NCI-H1105 treated with DMSO at 0.1 percent for 48 hours (cell line): ENCODE measurements at regions not wholly inside any gene's neighbourhood (a gene's known extent, or its start where the extent isn't known, plus 50 kb on each side); places are given as distances from the start of the nearest gene placed in this dataset.
"Not testable (repeated sequence)": the region's sequence is repeated elsewhere in the genome, so short reads cannot be mapped to it uniquely, and the experiment has no call there.

Experiments
- DNase-seq: peaks from one replicate; lab custom pipeline; 2025; lab: John Stamatoyannopoulos, UW

DNA sequence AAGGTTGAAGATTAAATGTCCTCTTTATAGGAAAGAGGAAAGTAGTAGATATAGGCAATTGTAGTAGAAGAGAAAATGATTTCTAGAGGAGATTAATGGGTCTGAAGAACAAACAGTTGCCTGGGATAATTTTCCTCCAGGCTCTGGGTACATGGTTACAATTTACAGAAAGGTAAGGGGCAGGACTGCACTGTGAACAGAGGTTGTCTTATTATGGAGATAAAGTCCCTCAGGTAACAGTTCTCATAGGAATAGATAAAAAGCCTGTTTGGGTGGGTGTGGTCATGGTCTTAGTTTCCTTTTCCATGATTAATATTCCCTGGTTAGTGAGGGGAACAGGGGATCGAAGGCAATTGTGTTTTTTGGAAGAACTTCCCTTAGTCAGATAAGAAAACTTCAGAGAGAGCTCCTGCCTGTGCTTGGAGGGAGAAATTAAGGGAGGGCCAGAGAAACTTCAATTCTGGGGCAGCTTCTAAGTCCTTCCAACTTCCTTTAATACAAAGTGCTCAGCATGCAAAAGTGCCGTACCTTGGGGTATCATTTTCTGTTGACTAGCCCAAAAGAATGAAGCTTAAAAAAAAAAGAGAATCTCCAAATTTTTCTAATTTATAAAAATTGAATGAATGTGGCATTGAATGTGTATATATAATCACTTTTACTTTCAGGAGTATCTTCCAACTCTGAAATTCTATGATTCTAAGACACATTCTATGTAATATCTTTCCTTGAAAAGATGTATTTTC is 295.4 kb upstream of the USP25 start:
- no peak for DNase-seq

DNA sequence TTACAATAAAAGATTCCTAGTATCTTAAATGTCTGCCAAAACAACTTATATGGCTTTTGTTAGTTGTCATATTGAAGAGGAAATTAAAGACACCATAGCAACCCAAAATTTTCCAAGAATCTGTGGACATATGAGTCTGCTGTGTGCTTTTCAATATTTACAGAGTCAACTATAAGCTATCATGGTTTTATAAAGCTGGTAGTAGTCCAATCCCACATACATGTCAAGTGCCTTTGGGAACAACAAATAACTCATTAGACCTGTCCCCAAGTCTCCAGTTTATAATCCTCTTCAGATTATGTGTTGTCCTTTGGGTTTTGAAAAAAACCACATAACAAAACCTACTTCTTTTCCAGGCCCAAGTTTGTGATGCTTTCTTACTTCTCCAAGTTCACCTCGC is 293.8 kb upstream of the USP25 start:
- no peak for DNase-seq

DNA sequence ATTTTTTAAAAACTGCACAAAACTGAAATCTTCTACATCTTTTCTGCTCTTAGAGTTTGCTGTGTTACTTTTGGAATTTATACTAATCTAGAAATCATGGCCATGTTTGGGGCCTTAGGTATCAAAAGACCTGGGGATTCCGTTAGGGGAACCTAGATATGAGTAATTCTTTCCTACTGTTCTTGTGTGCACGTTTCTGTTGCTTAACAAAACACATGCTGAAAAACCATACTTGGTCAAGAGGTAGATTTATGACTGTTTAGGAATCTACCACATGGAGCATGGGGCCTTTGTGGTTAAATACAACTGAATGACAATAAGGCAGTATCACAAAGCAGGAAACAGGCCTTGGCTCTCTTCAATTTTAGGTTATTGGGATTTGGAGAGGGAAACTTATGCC is 291.9 kb upstream of the USP25 start:
- no peak for DNase-seq

DNA sequence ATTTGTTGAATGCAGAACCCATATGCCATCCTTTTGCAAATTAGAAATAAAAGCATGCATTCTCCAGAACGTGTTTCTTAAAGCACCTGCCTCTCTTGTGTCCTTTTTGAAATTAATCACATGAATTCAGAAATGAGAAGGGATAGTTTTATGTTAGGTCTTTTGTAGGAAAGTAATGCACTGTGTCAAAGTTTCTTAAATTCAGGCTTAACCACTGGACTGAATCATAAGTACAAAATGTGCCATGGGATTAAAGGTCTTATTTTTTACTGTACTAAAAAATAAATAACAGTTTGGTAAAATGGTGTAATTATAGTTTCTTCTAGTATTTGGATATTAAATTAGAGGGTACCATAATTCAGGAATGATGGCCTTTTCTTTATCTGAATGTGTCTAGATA is 290.1 kb upstream of the USP25 start:
- DNase-seq = no peak

DNA sequence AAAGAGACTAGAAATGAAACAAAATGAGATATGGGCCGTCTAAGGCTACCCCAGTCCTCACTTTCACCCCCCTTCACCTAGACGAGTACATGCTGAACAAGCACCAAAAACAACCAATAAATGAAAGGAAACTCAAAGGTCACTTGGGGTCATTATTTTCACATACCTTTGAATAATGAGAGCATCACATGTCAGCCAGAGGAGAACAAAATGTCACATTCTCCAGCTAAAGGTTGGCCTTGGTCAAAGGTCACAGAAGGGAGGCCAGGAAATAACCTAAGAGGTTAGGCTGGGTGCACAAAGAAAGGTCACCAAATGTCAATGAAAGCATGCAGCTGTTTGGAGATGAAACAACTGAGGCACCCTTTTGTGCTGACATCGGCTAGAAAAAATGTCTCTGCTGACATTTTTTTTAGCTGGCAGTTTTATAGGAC is 288.7 kb upstream of the USP25 start:
- no peak for DNase-seq

DNA sequence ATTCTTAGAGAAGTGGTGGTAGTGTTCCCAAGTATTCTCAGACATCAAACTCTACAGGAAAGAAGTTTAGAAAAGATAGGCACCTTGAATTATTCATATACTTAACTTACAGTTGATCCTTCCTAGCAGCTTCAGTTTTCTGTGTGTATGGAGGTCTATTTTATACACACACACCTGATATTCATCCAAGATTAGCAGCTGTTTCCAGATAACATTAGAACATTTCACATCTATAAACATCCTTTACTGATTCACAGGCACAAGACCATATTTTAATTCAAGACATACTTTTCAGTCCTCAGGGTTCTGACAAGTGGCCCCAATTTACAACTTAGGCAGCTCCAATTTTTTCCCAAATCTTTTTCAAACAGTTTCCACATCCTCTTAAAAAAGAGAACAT is 287.8 kb upstream of the USP25 start:
- DNase-seq = no peak

DNA sequence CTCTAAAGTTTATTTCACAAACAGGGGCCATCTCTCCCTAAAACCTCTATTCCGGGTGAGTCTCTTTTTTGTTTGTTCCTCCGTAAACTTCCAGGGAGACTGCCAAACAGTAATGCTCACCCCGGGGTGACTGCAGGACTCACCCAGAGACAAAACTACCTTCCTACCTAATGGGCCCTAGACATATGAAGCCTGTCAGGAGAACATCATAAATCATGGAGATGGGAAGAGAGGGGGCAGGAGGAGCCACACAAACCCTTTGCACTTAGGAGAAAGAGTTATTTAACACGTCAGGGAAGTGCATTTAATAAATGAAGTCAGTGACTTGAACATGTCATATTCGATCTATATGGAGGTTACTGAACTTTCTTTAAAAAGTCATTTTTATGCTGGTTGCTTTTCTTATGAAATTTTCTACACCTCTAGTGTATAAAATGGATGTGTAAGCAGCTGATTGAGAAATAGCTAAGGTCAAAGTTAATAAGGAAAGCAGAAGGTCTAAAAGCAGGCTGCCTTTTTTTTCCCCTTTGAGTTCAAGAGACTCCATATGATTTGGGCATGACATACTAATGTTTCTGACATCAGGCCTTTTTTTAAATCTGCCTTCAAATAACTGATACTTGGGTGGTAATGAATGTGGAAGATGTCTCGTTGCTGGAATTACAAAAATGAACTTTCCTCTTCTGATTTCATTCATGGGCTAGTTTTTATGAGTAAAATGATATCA is 286.9 kb upstream of the USP25 start:
- no peak for DNase-seq

DNA sequence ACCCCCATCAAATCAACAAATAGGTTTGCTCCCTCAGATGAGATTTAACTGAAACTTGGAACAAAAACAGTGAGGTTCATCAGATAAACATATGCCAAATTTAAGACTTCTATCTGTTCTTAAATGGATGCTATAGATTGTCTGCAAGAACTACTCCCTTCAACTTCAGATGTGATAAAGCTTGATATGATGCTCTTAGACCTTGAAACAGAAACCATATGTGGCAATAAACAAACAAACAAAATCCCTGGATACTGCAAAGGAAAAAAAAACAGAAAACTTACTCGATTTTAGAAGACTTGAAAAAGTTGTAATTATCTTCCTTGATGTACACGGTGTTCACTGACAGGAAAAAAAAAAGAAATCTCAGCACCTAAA is 286.1 kb upstream of the USP25 start:
- DNase-seq = no peak

DNA sequence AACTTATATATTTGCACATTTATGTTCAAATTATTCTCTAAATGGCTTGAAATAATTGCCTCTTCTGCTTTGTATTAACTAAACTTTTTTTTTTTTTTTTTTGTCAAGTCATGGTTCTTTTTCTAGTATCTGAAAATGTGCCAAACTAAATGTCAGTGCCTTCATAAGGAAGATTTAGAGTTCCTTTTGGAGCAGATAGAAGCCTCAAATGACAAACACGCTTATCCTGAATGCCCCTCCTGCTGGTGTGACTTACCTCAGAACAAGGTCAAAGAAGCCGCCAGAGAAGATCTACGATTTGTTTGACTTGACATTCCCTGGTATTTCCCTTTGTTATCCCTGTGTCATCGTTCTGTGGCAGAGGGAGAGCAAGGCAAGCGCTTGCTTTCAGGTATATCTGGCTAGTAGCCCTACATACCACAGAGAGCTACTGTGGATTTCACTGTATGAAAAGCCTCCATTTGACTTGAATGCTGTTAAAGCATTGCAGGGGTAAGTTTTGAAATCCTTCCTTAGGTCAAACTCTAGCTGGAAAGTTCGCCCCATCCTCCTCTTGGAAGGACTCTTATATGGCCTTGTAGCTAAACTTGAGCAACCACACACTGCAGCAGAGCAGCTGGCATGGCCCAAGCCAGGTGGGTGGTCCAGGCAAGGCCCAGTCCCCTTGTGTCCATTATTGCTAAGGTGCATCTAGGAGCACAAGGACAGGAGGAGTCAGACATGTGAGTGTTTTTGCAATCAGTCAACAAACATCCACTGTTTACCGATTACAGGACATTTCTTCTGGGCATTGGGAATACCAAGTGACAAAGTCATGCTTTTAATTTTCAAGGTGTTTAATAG is 285.4 kb upstream of the USP25 start:
- DNase-seq = no peak

DNA sequence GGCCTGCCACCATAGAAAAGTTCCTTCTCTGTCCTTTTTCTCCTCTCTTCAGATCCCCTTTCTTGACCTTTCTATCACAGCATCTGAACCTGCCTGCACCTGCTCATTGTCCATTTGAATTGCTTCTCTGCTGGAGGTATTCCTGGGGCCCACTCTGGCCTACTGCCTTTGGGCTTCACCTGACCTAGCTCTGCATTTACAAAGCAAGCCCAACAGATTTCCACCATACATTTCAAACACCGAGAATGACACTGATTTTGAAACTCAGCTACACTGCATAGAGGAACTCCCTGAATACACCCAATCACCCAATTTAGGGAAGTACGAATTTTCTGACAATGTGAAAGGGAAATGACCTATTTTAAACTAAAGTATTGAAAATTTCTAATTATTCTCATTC is 284.5 kb upstream of the USP25 start:
- DNase-seq = no peak

DNA sequence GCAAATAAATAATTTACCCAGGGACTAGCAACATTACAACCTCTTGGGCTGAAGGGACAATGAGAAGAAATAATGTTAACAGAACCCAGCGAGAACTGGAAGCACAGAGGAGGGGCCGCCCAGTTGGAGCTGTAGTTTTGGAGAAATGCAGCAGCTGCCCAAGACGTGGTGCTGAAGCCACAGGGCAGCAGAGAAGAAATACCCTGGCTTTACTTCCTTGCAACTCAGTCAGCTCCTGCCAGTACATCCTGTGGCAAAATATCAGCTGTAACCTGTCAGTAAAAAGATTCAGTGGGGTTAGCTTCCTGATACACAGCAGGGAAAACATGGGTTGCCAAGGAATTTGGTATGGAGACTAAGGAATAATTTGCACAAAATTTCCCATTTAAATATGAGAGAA is 283.6 kb upstream of the USP25 start:
- DNase-seq = no peak

DNA sequence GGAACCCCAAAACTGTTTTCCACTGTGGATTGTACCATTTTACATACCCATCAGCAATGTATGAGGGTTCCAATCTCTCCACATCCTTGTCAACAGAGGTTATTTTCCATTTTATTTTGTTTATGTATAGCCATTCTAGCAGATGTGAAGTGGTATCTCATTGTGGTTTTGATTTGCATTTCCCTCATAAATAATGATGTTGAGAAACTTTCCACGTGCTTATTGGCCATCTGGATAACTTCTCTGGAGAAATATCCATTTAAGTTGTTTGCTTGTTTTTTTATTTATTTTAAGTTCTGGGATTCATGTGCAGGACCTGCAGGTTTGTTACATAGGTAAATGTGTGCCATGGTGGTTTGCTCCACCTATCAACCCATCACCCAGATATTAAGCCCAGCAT is 280.2 kb upstream of the USP25 start:
- no peak for DNase-seq

DNA sequence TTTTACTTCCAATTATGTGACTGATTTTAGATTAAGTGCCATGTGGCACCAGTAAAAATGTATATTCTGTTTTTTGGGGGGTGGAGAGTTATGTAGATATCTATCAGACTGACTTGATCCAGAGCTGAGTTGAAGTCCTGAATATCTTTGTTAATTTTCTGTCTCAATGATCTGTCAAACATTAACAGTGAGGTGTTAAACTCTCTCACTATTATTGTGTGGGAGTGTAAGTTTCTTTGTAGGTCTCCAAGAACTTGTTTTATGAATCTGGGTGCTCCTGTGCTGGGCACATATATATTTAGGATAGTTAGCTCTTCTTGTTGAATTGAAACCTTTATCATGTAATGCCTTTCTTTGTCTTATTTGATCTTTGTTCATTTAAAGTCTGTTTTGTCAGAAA is 276.5 kb upstream of the USP25 start:
- no peak for DNase-seq

DNA sequence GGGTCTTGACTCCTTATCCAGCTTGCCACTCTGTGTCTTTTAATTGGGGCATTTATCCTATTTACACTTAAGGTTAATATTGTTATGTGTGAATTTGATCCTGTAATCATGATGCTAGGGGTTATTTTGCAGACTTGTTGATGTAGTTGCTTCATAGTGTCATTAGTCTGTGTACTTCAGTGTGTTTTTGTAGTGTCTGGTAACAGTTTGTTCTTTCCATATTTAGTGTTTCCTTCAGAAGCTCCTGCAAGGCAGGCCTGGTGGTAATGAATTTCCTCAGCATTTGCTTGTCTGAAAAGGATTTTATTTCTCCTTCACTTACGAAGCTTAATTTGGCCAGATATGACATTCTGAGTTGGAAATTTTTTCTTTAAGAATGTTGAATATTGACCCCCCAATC is 276.0 kb upstream of the USP25 start:
- DNase-seq = not testable (repeated sequence)

DNA sequence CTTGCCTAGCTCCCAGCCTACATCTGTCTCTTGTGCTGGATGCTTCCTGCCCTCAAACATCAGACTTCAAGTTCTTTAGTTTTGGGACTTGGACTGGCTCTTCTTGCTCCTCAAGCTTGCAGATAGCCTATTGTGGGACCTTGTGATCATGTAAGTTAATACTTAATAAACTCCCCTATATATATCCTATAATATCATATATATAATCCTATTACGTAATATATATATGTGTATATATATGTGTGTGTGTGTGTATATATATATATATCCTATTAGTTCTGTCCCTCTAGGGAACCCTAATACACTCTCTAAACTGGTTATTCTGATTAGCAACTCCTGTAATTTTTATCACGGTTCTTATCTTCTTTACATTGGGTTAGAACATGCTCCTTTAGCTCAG is 274.9 kb upstream of the USP25 start:
- DNase-seq = not testable (repeated sequence)

DNA sequence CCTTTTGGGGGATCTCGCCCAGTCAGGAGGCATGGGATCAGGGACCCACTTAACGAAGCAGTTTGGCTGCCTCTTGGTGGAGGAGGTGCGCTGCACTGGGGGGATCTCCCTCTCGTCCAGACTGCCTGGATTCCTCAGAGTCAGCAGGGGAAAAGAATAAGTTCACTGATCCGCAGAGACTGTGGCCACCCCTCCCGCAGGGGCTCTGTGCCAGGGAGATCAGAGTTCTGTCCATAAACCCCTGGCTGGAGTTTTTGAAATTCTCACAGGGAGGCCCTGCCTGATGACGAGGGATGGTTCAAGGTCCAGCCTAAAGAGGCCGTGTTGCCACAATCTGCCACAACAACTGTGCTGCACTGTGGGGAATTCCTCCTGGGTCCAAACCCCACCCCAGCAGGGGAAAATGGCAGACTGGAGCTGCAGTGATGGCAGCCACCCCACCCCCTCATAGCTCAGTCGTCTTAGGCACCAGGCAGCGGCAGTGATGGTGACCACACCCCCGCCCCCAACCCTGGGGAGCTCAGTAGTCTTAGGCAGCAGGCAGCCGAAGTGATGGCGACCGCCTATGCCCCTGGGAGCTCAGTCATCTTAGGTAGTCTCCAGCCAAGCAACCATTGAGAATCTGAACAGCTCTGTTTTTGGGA is 273.8 kb upstream of the USP25 start:
- no peak for DNase-seq

DNA sequence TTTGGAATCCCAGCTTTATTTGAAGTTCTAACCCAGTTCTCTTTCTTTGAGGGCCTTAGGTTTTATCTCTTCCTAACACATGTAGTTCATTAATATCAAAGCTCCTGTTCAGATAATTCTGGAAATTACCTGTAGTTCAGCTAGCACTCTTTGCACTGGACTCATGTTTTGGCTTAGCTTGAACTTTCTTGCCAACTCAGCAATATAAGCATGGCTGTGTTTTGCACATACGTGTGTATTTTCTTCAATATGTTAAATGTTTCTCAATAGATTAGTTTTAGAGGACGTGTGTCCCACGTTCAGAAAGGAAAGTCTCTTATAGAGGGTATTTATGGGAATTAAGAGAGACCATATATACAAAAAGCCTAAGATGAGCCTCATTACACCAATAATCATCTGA is 271.8 kb upstream of the USP25 start:
- DNase-seq = no peak

DNA sequence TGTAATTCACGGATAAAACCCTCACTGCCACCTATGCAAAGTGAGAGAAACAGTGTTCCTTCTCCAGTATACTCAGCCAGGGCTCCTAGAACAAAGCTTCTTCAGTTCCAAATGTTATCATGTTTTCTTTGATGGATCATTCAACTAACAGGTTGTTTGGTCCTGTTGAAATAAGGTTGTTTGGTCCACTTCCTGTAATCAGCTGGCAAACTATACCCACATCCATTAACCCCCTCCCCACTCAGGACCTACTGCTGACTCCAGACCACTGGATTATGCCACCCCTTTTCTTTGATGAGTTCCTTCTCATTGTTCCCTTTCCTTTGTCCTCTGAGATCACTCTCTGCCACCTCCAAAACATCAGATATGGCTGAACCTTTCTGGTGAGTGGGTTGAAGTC is 267.7 kb upstream of the USP25 start:
- DNase-seq = no peak

DNA sequence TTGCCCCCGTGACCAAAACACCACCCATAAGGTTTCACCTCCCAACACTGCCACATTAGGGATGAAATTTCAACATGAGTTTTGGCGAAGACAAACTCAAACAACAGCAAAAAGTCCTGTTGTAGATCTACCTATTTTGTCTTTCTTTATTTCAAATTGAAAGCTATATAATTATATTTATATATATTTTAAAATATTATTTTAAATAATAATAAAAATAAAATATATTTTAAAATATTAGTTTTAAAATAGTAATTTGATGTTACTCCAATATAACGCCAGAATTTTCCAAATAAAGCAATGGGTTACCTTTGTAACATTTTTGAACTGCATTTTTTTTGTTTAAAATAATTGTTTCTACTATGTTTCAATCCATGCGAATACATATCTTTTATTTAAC is 263.5 kb upstream of the USP25 start:
- DNase-seq = no peak

DNA sequence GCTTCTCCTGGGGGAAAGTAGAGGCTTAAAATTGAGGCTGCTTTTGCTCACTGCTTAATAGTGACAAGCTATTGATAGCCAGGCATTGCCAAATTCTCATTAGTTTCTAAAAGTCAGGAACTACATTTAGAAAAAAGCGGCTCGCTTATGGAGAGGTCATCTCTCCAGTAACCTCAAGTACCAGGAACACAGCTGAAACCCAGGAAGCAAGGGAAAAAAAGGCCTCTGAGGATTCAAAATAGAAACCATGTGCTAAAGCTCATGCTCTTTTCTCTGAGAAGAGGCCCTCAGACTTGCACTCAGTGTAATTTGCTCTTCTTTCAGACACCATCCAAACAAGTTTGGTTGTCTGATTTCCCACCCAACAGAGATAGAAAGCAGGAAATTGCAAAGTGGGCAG is 261.4 kb upstream of the USP25 start:
- no peak for DNase-seq

DNA sequence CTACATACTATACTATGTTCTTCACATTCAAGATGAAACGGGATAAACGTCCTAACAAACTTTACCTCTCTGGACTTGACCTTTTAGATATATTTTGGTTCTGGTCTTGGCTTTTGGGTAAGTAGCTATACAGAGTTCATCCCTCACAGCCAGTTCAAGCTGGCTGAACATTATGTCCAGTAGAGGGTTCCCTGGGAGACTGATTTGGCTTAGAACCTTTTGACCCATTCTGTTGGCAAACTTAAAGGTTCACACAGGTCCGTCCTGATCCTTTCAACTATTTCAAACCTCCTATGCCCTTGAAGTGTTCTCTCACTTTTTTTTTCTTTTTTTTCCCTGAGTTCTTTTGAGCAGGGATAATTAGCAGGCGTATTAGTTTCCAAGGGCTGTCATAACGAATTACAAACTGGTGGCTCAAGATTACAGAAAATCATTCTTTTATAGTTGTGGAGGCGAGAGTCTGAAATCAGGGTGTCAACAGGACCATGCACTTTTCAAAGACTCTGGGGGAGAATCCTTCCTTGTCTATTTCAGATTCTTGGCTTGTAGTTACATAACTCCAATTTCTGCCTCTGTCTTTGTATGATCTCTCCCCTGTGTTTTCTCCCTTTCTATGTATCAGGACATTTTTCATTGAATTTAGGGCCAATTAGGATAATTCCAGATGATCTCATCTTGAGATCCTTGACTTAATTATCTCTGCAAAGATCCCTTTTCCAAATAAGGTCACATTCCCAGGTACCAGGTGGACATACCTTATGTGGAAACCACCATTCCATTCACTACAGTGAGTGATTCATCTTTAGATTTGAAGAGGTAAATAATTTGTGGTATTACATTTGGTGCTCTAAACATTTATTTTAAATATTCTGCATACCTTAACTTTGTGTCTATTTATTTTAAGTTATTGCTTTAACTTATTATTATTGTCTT is 257.4 kb upstream of the USP25 start:
- no peak for DNase-seq
